ENCODE measurements at regions not wholly inside any gene's neighbourhood (a gene's known extent, or its start where the extent isn't known, plus 50 kb on each side); places are given as distances from the start of the nearest gene placed in this dataset.

DNA sequence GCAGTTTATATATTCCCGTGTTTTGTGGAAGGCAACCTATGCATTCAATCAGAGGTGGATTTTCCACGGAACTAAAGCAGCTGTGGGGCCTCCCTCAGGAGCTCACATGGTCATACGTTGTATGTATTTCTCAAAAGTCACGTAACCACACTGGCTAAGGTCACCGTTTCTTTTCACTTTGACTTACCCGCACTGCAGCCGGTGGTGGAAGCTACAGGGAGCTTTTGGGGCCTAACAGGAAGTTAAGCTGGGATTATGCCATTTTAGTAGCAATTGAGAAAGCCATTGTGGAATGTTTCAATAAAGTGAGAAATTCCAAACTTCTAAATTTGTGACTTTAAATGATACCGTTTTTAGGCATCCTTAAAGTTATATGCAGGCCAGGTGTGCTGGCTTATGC lies 111.2 kb upstream of the KLF6 start:
- TF ChIP-seq, protein P1, sequence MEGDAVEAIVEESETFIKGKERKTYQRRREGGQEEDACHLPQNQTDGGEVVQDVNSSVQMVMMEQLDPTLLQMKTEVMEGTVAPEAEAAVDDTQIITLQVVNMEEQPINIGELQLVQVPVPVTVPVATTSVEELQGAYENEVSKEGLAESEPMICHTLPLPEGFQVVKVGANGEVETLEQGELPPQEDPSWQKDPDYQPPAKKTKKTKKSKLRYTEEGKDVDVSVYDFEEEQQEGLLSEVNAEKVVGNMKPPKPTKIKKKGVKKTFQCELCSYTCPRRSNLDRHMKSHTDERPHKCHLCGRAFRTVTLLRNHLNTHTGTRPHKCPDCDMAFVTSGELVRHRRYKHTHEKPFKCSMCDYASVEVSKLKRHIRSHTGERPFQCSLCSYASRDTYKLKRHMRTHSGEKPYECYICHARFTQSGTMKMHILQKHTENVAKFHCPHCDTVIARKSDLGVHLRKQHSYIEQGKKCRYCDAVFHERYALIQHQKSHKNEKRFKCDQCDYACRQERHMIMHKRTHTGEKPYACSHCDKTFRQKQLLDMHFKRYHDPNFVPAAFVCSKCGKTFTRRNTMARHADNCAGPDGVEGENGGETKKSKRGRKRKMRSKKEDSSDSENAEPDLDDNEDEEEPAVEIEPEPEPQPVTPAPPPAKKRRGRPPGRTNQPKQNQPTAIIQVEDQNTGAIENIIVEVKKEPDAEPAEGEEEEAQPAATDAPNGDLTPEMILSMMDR (IDR thresholded peaks at IDR 0.05; ENCODE audit: insufficient read depth, low read depth, low read length), result no peak
- no peak for TF ChIP-seq EZH2 (IDR thresholded peaks at IDR 0.05; ENCODE audit: insufficient read depth, low read length)
